Erythroblast (primary cell): ENCODE measurements at regions not wholly inside any gene's neighbourhood (a gene's known extent, or its start where the extent isn't known, plus 50 kb on each side); places are given as distances from the start of the nearest gene placed in this dataset.

Source experiments
- GATA1 ChIP-seq: IDR thresholded peaks from 2 replicates; pipeline ENCODE4 v1.6.1; 2011; ENCODE audit warnings: low read depth, mild to moderate bottlenecking, control low read depth, low read length, moderate library complexity
- POLR2A ChIP-seq: IDR thresholded peaks from 2 replicates; pipeline ENCODE4 v1.6.1; 2011; ENCODE audit warnings: mild to moderate bottlenecking, low read length

- no peak for TF ChIP-seq POLR2A
- TF ChIP-seq GATA1, result no peak
Observed at GRCh38 chr5:130323804-130324454, 419.7 kb downstream of the CHSY3 start.
